ENCODE measurements at regions not wholly inside any gene's neighbourhood (a gene's known extent, or its start where the extent isn't known, plus 50 kb on each side); places are given as distances from the start of the nearest gene placed in this dataset.
"Not testable (repeated sequence)": the region's sequence is repeated elsewhere in the genome, so short reads cannot be mapped to it uniquely, and the experiment has no call there.

- DNase-seq = no peak
Measured at GRCh38 chr14:83870546-83871270, 1659.2 kb upstream of the FLRT2 start.

GRCh38 chr14:83873669-83874068 lies 1656.3 kb upstream of the FLRT2 start:
- DNase-seq = no peak

- no peak for DNase-seq
Measured at GRCh38 chr14:83874662-83875061, 1655.3 kb upstream of the FLRT2 start.

- DNase-seq = no peak
Measured at GRCh38 chr14:83883732-83884131, 1646.2 kb upstream of the FLRT2 start.

- DNase-seq = no peak
Measured at GRCh38 chr14:83885837-83886293, 1644.1 kb upstream of the FLRT2 start.

- DNase-seq = no peak
Measured at GRCh38 chr14:83887866-83888265, 1642.1 kb upstream of the FLRT2 start.

- no peak for DNase-seq
Measured at GRCh38 chr14:83893447-83893846, 1636.5 kb upstream of the FLRT2 start.

GRCh38 chr14:83894568-83894967 lies 1635.4 kb upstream of the FLRT2 start:
- DNase-seq = no peak

GRCh38 chr14:83898558-83898957 lies 1631.4 kb upstream of the FLRT2 start:
- not testable (repeated sequence) for DNase-seq

- no peak for DNase-seq
Measured at GRCh38 chr14:83899706-83900105, 1630.2 kb upstream of the FLRT2 start.

- no peak for DNase-seq
Measured at GRCh38 chr14:83905157-83905556, 1624.8 kb upstream of the FLRT2 start.

GRCh38 chr14:83908419-83908818 lies 1621.5 kb upstream of the FLRT2 start:
- no peak for DNase-seq

GRCh38 chr14:83909507-83909906 lies 1620.4 kb upstream of the FLRT2 start:
- no peak for DNase-seq

GRCh38 chr14:83912032-83912642 lies 1617.8 kb upstream of the FLRT2 start:
- no peak for DNase-seq

GRCh38 chr14:83913476-83913875 lies 1616.5 kb upstream of the FLRT2 start:
- no peak for DNase-seq

- DNase-seq = no peak
Measured at GRCh38 chr14:83918546-83918945, 1611.4 kb upstream of the FLRT2 start.

- not testable (repeated sequence) for DNase-seq
Measured at GRCh38 chr14:83919675-83920074, 1610.3 kb upstream of the FLRT2 start.

- no peak for DNase-seq
Measured at GRCh38 chr14:83923842-83924241, 1606.1 kb upstream of the FLRT2 start.

- DNase-seq = no peak
Measured at GRCh38 chr14:83924259-83924658, 1605.7 kb upstream of the FLRT2 start.

- no peak for DNase-seq
Measured at GRCh38 chr14:83940253-83940652, 1589.7 kb upstream of the FLRT2 start.

GRCh38 chr14:83958359-83958758 lies 1571.6 kb upstream of the FLRT2 start:
- no peak for DNase-seq

- DNase-seq = no peak
Measured at GRCh38 chr14:83960832-83961512, 1569.0 kb upstream of the FLRT2 start.

GRCh38 chr14:83969998-83970397 lies 1559.9 kb upstream of the FLRT2 start:
- no peak for DNase-seq

GRCh38 chr14:83972631-83973030 lies 1557.3 kb upstream of the FLRT2 start:
- DNase-seq = no peak

Measured in inflammatory macrophage (primary cell).